T-helper 22 cell (primary cell): ENCODE measurements at regions not wholly inside any gene's neighbourhood (a gene's known extent, or its start where the extent isn't known, plus 50 kb on each side); places are given as distances from the start of the nearest gene placed in this dataset.
"Not testable (repeated sequence)": the region's sequence is repeated elsewhere in the genome, so short reads cannot be mapped to it uniquely, and the experiment has no call there.

ENCODE experiments used
- DNase-seq: peaks from one replicate; pipeline ENCODE4 v3.0.0-alpha.2; 2020; ENCODE audit warnings: low read depth

DNA sequence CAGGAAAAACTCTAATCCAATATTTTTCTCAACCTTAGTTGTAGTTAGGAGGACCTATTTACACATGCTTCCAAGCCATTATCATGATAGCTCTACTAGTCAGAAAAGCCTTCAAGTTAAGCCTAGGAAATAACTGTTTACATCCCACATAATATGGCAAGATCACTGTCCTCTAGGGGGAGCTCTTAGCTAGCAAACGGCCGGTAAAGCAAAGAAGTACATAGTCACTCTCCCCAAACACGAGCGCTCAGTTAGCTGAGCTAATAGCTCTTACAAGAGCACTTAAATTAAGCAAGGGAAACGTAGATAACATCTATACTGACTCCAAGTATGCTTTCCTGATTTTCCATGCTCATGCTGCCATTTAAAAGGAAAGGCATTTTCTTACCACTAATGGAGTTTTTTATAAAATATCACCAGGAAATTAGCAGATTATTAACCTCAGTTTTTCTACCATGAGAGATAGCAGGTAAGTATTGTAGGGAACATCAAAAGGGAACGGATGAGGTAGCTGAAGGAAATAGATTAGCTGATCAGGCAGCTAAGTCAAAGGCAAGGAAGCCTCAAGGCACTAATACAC is 100.6 kb upstream of the PABPC3 start:
- peak; percentile 10 for DNase-seq

DNA sequence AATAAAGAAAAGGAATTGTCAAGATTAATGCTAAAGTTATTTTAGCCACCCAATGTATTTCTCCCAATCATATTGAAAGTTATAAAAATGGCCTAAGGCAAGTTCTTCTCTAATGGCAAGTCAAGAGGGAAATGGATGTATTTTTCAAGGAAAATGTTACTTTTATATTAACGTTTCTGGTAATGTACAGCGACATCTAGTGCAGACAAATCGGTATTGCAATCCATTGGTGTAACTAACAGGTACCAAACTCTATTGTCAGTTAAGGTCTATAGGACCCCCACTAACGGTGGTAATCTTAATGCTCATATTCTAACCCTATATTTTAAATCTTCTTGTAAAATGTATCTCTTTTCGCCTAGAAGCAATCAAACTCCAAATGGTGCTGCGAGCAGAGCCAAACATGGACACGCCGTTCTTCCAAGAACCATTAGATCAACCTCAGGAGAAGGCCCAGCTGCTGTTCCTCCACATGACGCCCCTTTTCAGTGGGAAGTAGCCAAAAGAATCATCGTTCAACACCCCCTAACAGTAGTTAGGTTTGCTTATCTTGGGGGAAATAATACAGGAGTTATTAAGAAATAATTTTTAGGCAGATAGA is 98.5 kb upstream of the PABPC3 start:
- no peak for DNase-seq

DNA sequence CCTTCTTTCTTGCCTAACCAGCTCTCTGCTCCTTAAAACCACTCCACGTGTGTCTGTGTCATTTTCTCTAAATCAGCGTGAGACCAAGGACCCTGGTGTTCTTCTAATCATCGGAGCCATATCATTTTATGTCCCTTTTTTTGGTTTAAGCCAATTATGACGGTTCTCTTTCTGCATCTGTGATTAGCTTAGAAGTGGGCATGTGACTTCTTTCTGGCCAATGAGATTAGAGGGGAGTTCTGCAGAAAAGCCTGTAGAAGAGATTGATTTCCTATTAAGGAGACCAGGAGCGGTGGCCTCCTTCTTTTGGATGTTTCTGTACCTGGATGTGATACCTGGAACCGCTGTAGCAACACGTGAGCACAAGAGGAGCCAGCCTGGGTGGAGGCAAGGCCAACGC is 97.5 kb upstream of the PABPC3 start:
- no peak for DNase-seq

DNA sequence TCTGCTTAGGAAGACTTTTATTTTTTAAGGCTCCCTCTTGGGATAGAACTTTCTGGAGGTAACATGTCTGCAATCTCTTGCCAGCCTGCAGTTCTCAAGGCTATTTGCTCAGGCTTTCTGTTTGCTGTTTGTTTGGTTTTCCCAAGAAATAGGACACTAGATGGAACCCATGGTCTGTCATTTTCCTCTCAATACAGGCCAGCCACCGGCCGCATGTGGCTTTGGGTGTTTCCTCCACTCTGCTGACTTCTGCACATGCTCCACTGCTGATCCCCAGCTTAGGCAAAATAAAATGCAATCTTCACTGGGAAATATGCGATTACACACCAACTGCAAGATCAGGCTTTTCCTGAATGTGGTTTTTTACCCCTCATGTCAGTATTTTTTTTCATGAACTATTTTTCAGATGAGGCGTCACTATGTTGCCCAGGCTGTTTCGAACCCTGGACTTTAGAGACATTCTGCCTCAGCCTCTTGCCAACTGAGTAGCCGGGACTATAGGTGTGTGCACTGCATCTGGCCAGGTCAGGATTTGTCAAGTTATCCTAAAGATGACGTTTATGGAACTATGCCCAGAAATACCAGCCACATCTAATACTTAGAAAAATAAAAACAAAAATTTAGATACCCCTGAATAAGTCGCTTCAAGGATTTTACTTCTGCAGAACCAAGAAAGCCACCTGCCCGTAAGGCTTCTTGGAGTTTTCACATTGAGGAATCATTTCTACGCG is 94.3 kb upstream of the PABPC3 start:
- DNase-seq = no peak

DNA sequence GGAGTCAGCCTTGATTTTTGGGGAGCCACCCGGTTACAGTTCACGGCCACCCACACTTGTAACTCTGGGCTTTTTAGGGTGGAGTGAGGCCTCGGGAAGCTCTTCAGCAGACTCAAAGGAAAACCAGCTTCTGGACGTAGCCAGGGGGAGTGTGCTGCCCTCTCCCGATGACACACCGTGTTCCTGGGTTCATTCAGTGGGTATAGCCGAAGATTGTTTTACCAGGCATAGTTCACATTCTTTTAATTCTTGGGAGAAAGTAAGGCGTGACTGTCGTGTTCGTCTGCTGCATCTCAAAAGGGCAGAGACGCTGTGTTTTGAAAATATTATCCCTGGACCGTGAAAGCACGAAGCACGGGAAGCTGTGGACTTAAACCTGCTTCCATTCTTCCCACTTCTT is 93.6 kb upstream of the PABPC3 start:
- DNase-seq = not testable (repeated sequence)

DNA sequence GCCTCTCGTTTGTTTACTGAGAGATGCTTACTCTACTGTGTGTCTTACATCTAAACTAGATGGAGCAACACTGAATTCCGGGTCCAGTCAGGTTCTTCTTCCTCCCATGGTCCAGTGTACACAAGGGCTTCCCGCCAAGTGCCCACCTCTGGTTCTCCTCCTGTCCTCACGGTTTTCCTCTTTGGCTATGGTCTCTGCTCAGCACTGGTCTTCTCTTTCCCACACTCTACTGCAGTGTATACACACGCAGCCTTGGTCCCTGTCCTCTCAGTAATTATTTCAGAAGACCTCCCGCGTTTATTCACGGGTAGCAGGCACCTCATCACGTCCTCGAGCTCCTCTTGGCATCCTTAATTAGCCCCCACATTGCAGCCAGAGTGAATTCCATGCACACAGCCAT is 91.4 kb upstream of the PABPC3 start:
- DNase-seq = not testable (repeated sequence)

DNA sequence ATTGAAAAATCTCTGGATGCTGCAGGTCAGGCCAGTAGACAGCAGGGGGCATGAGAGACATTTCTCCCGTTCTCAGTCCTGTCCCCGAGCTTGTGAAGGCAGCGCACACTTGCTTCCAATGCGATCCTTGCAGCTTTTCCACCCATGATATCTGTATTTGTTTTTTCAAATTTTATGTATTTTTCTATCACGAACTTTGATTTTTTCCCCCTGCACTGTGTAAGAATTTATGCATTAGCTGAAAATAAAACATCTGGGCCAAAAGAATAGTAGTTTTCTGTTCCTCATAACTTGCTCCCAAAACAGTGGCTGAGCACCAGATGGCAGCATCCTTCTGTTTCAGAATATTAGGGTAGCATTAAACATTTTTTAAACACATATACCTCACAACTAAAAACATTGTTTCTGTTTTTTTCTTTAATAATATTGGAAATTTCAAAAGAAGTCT is 90.9 kb upstream of the PABPC3 start:
- not testable (repeated sequence) for DNase-seq

DNA sequence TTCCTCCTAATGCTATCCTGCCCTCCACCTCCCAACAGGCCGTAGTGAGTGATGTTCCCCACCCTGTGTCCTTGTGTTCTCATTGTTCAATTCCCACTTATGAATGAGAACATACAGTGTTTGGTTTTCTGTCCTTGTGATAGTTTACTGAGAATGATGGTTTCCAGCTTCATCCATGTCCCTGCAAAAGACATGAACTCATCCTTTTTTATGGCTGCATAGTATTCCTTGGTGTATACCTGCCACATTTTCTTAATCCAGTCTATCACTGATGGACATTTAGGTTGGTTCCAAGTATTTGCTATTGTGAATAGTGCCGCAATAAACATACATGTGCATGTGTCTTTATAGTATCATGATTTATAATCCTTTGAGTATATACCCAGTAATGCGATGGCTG is 88.5 kb upstream of the PABPC3 start:
- DNase-seq = not testable (repeated sequence)

DNA sequence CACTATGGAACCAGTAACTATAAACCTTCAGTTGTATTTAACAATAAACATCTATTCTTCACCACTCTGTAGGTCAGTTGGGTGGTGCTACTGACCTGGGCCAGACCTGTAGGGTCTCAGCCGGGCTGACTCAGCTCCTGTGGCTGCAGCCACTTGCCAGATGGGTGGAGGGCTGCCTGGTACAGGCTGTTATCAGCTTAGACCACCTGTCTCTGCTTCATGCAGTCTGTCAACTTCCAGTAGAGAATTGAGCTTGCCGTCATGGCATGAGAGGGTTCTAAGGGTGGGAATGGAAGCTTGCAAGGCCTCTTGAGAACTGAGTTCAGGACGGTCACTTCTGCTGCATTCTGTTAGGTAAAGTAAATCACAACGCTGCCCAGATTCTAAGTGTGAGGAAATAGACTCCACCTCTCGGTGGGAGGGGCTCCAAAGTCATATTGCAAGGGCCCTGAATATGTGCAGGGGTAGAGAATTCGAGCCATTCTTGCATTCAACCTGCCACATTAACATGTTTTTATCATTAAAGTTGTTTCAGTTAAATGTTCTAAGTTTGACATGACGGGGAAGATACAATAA is 81.5 kb upstream of the PABPC3 start:
- not testable (repeated sequence) for DNase-seq

DNA sequence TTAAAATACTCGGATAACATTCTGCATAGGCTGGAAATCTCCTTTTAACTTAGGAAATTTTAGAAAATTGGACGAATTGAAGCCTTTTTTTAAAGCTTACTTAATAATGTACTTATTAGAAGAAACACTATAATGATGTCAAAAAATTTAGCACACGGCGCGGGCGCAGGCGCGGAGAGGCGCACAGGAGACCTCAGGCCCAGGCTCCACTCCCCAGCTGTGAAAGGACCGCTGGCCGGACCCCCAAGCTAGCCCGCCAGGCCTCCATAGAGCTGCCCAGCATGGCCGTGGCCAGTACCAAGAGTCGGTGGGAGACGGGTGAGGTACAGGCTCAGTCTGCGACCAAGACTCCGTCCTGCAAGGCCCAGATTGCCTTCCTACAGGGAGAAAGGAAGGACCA is 78.8 kb upstream of the PABPC3 start:
- not testable (repeated sequence) for DNase-seq

DNA sequence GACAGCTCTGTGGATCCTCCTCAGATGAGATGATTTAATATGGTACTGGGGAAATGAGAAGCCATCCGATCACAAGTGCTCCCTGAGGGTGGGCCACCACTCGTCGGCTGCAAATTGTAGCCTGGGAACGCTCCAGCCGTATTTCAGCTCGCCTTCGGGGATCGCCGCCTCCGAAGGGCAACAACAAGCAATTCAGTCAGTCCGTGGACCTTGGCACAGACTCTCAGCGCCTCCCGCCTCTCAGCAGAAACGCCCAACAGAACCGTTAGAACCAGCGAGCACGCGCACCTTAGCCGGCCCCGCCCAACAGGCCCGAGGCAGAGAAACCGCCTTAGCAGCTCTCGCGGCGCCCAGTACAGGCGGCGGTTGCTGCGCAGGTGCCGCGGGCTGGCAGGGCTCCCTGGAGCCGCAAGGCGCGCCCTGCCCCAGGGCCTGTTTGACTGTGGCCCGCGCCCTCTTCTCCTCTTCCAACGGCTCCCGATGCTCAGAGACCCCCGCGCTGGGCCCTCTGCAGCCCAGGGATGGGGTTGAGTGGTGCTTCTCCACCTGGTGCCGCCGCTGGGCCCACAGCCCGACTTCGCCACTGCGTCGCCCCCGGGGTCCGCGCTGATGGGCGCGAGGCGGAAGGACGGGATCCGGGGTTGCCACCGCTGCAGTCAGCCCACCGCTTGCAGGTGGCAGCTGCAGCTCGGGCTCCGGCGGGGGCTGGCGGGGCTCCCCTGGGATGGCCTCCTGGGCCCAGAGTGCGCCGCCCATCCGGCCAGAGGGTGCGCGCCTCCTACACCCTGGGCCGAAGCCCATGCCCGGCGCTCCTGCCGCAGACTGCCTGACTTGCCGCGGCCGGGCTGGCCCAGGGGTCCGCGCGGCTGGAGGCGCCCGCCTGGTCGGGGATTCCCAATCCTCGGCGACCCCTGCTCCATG is 77.9 kb upstream of the PABPC3 start:
- peak; percentile 32 for DNase-seq

DNA sequence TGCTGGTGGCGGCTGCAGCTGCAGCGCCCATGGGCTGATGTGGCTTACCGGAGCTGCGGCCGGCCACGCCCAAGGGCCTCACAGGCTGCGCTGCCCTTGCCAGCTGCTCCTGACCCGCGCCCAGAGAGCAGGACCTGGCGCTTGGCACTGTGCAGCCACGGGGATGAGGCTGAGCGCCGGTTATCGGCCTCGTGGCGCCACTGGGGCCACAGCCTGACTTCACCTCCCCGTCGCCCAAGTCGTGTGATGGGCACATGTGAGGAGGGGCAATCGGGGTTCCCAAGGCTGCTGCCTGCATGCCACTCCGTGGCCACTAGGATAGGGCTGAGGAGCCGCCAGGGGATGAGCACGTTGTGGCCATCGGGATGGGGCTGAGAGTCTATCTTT is 77.2 kb upstream of the PABPC3 start:
- DNase-seq = no peak

DNA sequence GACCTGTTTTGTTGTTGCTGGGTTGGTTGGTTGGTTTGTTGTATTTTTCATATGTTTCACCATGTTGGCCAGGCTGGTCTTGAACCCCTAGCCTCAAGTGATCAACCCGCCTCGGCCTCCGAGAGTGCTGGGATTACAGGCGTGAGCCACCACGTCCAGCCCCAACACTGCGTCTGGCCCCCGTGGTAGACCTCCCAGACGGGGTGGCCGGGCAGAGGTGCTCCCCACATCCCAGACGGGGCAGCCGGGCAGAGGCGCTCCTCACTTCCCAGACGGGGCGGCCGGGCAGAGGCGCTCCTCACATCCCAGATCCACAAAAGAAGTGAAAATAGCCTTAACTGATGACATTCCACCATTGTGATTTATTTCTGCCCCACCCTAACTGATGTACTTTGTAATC is 76.2 kb upstream of the PABPC3 start:
- not testable (repeated sequence) for DNase-seq

DNA sequence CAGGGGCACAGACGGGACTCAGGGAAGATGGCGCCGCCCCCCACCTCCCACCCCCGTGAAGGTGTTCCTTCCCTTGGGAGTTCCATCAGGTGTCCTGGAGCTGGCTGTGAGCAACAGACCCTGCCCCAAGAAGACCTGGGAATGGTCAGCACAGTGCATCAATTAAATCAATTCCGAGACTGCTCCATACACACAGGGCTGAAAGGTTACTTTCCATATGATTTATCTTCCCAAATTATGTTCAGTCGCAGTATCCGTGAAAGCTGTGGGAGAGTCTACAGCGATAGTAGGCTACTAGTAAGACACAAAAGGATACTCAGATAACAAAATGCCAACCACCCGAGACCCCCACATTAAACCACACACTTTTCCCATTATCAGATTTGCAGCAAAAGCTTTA is 71.8 kb upstream of the PABPC3 start:
- DNase-seq = no peak

DNA sequence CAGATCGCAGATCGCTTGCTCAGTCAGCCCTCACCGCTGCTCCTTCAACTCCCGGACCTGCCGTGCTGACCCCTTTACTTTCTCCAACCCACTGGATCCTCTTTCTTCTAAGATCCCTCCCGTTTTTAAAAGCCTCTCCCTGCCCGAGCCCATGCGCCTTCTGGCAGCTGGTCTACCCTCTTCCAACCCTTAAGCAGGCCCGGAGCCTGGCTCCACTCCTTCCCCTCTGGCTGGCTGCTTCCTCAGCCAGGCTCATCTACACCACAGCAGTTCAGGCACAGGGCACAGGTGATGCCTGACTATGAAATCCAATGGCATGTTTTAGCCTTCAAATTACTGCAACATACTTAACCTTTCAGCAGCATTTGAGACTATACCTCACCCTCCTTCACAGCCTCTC is 63.8 kb upstream of the PABPC3 start:
- no peak for DNase-seq

DNA sequence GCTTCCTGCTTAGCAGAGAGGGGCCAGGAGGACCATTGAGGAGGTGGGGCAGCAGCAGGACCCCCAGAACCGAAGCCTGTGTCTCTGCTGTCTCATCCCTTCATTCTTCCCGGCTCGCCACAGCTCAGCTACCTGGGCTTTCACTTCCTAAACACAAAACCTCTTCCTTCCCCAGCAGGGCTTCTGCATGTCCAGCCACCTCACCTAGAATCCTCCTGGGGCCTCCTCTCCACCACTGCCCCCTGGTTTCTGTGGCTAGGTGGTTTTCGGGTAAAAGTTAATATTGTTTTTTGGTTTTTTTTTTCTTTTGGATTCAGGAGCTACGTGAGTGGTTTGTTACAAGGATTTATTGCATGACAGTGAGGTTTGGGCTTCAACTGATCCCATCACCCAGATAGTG is 61.8 kb upstream of the PABPC3 start:
- no peak for DNase-seq

DNA sequence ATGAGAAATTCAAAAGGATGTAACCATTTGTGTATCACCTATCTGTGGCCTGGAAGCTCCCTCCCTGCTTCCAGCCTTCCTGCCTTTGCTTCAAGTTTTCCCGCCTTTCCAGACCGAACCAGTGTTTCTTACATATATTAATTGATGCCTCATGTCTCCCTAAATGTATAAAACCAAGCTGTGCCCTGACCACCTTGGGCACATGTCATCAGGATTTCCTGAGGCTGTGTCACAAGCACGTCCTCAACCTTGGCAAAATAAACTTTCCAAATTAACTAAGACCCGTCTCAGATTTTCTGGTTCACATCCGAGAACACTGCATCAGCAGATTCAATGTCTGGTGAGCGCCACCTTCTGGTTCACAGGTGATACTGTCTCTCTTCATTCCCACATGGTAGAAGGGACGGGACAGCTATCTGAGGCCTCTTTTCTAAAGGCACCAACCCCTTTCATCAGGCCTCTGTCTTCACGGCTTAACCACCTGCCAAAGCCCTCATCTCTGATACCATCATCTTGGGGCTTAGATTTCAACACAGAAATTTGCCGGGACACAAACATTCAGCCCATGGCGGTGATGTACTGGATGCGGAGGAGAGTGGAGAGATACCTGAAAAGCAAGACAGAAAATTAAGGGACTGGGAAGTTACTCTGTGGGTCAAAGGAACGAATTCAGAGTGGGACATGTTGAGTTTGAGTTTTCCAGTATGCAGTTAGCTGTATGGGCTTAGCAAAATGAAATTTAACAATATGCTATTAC is 58.7 kb upstream of the PABPC3 start:
- DNase-seq = no peak

DNA sequence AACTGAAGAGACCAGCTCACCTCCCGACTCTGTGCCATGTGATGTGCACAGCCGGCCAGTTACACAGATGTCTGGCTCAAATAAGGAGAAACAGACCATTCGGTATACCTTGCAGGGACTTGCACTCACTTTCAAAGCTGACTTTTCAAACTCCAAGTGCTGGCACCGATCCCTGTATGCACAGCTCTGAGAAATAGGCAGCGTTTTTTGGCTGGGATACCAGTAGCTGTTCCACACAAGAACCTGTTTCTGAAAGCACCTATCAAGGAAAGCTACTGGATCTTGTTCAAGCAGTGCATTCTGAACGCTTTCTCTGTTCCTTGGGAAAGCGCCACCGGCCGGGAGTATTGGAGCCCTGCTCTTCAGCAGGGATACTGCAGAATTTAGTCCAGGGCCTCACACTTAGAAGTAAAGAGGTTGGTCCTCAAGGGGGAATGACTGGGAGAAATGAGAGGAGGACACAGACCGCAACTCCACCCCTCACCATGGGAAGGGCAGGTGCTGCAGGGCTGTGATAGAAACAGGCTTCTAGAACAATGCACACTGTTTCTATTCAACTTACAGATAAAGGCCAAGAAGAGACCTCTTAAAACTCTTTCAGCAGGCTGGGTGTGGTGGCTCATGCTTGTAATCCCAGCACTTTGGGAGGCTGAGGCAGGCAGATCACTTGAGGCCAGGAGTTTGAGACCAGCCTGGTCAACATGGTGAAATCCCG is 53.6 kb upstream of the PABPC3 start:
- DNase-seq = no peak

DNA sequence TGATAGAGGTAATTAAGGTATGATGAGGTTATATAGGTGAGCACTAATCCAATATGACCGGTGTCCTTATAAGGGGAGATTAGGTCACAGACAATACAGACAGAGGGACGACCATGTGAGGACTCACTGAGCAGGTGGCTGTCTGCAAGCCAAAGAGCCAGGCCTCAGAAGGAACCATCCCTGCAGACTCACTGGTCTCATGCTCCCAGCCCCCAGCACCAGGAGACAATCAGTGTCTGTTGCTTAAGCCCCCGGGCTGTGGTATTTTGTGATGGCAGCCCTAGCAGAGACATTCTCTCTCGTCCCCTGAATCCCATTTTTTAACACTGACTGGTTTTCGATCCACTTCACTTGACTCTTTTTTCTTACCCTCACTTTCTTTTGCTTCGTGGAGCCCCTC is 51.9 kb upstream of the PABPC3 start:
- no peak for DNase-seq
